Left lung (tissue), 4 donors: ENCODE measurements at regions not wholly inside any gene's neighbourhood (a gene's known extent, or its start where the extent isn't known, plus 50 kb on each side); places are given as distances from the start of the nearest gene placed in this dataset.
A peak's percentile ranks its signal among the peaks of the same experiment; 100 is the strongest.

Experiments
- ATAC-seq: fragments of 200-7000 bp; cut with Tn5 transposase; one replicate; pipeline ENCODE4 v1.9.1; 2020; ENCODE audit warnings: moderate library complexity
- DNase-seq, 4 donors: peaks; one replicate each; pipeline ENCODE4 v3.0.0-alpha.2; 2013 to 2020
- H3K27ac ChIP-seq, 2 donors: fragments of 200-600 bp; sonication (generic) in 1 of 2; one replicate each; pipeline versions ENCODE4 v1.5.0 to v1.8.0; 2020 to 2021
- H3K27me3 ChIP-seq, 2 donors: fragments of 200-600 bp; sonication (generic) in 1 of 2; one replicate each; pipeline versions ENCODE4 v1.5.0 to v1.8.0; 2020 to 2021
- H3K36me3 ChIP-seq, 2 donors: fragments of 200-600 bp; sonication (generic) in 1 of 2; one replicate each; pipeline versions ENCODE4 v1.5.0 to v1.8.0; 2020 to 2021
- H3K4me1 ChIP-seq, 2 donors: fragments of 200-600 bp; one replicate each; pipeline ENCODE4 v1.8.0; 2021
- H3K4me3 ChIP-seq, 2 donors: fragments of 200-600 bp; sonication (generic) in 1 of 2; one replicate each; pipeline versions ENCODE4 v1.5.0 to v1.8.0; 2020 to 2021; ENCODE audit warnings: mild to moderate bottlenecking in 1 of 2
- H3K9me3 ChIP-seq, 2 donors: fragments of 200-600 bp; sonication (generic) in 1 of 2; one replicate each; pipeline versions ENCODE4 v1.5.0 to v1.8.0; 2020 to 2021
- intact Hi-C, 2 donors: fragments of 100-400 bp; cut with DNase I; formaldehyde crosslinking; loops; one replicate each; pipeline versions ENCODE4 v1.11.2 to v1.14.2; 2022
- TF ChIP-seq, protein P1 (sequence below), 2 donors: fragments of 200-600 bp; sonication (generic) in 1 of 2; IDR thresholded peaks; one replicate each; pipeline versions ENCODE4 v1.5.0 to v1.8.0; 2021; ENCODE audit warnings: antibody characterized with exemption in 2 of 2
- donor health status: DM: no; HTN: yes; CAD: no.
- donor health status: DM: no; HTN: no; CAD: no.

DNA sequence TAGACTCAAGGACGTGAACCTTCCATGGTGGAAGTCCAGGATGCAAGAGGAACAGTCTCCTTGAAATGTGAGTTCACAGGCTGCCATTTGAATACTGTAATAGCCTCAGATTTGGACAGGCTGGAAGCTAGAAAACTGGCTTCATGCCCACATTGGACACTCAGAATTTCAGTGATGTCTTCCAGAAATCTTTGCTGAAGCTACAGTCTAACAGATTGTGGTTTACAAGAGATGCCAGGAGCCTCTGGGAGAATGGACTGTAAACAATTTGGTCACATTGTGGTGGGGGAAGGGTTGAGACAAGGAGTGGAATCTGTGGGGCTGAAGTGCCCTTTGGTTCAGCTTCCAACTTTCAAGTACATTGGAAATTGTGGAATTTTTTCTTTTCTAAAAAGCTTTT is 252.0 kb upstream of the PROK2 start:
- no peak overlapping the region for H3K27ac ChIP-seq
- TF ChIP-seq, protein P1, sequence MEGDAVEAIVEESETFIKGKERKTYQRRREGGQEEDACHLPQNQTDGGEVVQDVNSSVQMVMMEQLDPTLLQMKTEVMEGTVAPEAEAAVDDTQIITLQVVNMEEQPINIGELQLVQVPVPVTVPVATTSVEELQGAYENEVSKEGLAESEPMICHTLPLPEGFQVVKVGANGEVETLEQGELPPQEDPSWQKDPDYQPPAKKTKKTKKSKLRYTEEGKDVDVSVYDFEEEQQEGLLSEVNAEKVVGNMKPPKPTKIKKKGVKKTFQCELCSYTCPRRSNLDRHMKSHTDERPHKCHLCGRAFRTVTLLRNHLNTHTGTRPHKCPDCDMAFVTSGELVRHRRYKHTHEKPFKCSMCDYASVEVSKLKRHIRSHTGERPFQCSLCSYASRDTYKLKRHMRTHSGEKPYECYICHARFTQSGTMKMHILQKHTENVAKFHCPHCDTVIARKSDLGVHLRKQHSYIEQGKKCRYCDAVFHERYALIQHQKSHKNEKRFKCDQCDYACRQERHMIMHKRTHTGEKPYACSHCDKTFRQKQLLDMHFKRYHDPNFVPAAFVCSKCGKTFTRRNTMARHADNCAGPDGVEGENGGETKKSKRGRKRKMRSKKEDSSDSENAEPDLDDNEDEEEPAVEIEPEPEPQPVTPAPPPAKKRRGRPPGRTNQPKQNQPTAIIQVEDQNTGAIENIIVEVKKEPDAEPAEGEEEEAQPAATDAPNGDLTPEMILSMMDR (IDR thresholded peaks at IDR 0.05) = no peak
- no peak overlapping the region for H3K4me3 ChIP-seq
- peak; percentile 44 for ATAC-seq
- intact Hi-C loops = no loop called here
- DNase-seq = peak in 2 of 4 donors; percentile 34 to 62
- no peaks in the 10 kb centered on the region for H3K27me3 ChIP-seq
- peaks cover 0 to 17% of the 10 kb centered on the region in 2 donors for H3K4me1 ChIP-seq
- no peaks in the 10 kb centered on the region for H3K9me3 ChIP-seq
- H3K36me3 ChIP-seq = no peaks in the 10 kb centered on the region

DNA sequence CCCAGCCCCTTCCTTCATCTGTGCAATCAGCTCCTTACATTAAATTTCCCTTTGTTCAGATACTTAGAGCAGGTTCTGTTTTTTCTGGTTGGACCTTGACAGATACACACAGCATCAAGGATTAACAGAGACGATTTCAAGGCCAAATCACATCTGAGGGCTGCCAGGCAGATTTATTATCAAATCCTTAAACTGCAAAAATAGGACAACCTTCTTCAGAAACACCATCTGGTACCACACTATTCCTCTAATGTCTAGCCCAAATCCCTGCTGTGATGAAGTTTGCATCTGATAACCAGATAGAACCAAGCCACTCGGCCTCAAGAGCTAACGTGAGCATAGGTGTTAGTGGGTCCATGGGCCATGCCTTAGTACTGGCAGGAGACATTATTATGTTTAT is 250.7 kb upstream of the PROK2 start:
- no peak for DNase-seq
- peaks cover 0 to 27% of the 10 kb centered on the region in 2 donors for H3K4me1 ChIP-seq
- TF ChIP-seq, protein P1 (IDR thresholded peaks at IDR 0.05) = no peak
- no peaks in the 10 kb centered on the region for H3K27me3 ChIP-seq
- H3K36me3 ChIP-seq = no peaks in the 10 kb centered on the region
- intact Hi-C loops = no loop called here
- no peak overlapping the region for H3K4me3 ChIP-seq
- no peak for ATAC-seq
- H3K9me3 ChIP-seq = no peaks in the 10 kb centered on the region
- no peak overlapping the region for H3K27ac ChIP-seq

DNA sequence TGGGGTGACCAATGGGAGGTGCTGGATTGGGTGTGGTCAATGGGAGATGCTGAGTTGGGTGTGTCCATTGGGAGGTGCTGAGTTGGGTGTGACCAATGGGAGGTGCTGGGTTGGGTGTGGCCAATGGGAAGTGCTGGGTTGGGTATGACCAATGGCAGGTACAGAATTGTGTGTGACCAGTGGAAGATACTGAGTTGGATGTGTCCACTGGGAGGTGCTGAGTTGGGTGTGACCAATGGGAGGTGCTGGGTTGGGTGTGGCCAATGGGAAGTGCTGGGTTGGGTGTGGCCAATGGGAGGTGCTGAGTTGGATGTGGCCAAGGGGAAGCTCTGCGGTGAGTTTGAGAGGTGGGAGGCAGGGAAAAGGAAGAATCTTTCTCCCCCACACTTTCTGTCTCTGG is 250.0 kb upstream of the PROK2 start:
- Histone ChIP-seq H3K4me3 (no peak overlapping the region), H3K27ac (no peak overlapping the region), H3K27me3 (no peaks in the 10 kb centered on the region), H3K36me3 (no peaks in the 10 kb centered on the region), H3K9me3 (no peaks in the 10 kb centered on the region), H3K4me1 (peaks cover 0 to 27% of the 10 kb centered on the region in 2 donors)
- ATAC-seq = no peak
- TF ChIP-seq, protein P1 (IDR thresholded peaks at IDR 0.05) = no peak
- intact Hi-C loops = no loop called here
- DNase-seq = no peak

DNA sequence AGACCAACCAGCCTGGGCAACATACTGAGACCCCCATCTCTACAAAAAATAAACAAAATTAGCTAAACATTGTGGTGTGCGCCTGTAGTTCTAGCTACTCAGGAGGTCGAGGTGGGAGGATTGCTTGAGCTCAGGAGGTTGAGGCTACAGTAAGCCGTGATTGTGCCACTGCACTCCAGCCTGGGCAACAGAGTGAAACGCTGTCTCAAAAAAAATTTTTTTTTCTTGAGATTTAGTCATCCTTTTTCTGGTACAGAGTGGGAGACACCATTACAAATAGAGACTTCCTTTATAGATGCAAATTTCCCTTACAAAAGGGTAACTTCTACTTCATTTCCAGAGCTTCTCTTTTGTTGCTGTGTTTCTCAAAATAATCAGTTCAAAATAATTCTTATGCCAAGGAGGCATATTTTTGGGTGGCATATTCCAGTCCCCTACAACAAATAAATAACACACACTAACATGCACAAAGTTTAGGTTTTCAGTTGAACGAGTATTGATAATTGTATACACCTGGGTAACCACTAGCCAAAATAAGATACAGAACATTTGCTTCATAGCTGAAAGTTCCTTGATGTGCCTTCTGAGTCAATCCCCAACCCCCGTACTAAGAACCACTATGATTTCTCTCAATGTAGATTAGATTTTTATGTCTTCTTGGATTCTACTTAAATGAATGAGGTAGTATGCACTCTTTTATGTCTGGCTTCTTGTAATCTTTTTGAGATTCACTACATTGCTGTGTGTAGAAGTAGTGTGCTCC is 248.9 kb upstream of the PROK2 start:
- H3K36me3 ChIP-seq = no peaks in the 10 kb centered on the region
- ATAC-seq = no peak

DNA sequence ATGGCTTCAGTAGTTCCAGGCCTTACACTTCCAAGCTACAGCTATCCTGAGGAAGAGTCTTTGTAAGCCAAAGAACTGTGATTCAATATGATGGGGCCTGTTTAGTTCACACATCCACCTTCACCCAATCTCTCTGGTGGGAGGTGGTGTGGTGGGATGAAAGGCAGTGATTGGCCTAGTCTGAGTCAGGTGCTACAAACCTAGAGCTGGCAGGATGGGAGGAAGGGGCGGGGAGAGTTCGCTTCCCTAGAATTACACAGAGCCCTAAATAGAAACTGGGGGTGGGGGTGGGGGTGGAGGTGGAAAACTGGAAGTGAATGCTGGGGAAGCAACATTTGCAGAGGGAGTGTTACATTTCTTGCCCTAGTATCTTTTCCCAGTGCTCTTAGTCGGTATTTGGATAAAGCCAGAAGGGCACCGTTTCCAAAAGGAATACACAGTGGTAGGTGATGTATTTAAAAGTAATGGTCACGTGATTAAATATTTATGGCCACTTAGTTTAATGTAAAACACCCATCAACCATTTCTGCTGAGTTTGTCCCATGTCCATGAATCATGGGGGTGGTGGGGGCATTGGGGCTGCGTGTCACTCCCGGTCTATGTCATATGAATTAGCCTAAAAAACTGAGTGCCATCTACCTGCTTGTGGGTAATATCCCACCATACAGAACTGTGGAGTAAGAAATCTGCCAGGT is 247.6 kb upstream of the PROK2 start:
- DNase-seq (no peak), ATAC-seq (peak; percentile 56)
- no peak overlapping the region for H3K27ac ChIP-seq
- H3K27me3 ChIP-seq = no peaks in the 10 kb centered on the region
- H3K9me3 ChIP-seq = no peaks in the 10 kb centered on the region
- intact Hi-C loops = no loop called here
- TF ChIP-seq, protein P1 (IDR thresholded peaks at IDR 0.05) = no peak
- no peak overlapping the region for H3K4me3 ChIP-seq
- H3K4me1 ChIP-seq = peaks cover 0 to 27% of the 10 kb centered on the region in 2 donors
- no peaks in the 10 kb centered on the region for H3K36me3 ChIP-seq

More for the DNA sequence above, 248.9 kb upstream of the PROK2 start:
- H3K27ac ChIP-seq = no peak overlapping the region
- no peak overlapping the region for H3K4me3 ChIP-seq
- H3K27me3 ChIP-seq = no peaks in the 10 kb centered on the region
- no peaks in the 10 kb centered on the region for H3K9me3 ChIP-seq
- peaks cover 0 to 27% of the 10 kb centered on the region in 2 donors for H3K4me1 ChIP-seq
- TF ChIP-seq, protein P1 (IDR thresholded peaks at IDR 0.05) = no peak
- intact Hi-C loops = no loop called here
- no peak for DNase-seq
